ENCODE measurements at regions not wholly inside any gene's neighbourhood (a gene's known extent, or its start where the extent isn't known, plus 50 kb on each side); places are given as distances from the start of the nearest gene placed in this dataset.

- TF ChIP-seq POLR2AphosphoS5 (IDR thresholded peaks at IDR 0.05; ENCODE audit: low read depth) = no peak
- no peak for TF ChIP-seq CTCF (IDR thresholded peaks at IDR 0.05; ENCODE audit: insufficient read depth, low read length)
Observed at GRCh38 chr18:44370861-44371260, 309.8 kb upstream of the SETBP1 start.

All from HL-60 (cell line).